KBM-7 (cell line): ENCODE measurements at regions not wholly inside any gene's neighbourhood (a gene's known extent, or its start where the extent isn't known, plus 50 kb on each side); places are given as distances from the start of the nearest gene placed in this dataset.
"Not testable (repeated sequence)": the region's sequence is repeated elsewhere in the genome, so short reads cannot be mapped to it uniquely, and the experiment has no call there.

ENCODE experiments used
- DNase-seq: peaks from one replicate; pipeline ENCODE4 v3.0.0-alpha.2; 2015
- in situ Hi-C: fragments of 300-500 bp; cut with MboI; formaldehyde crosslinking; loops from 2 replicates; pipeline ENCODE4 v1.14.3; 2020; ENCODE audit warnings: low sequenced_read_pairs, low pct_unique_long_range_greater_than_20kb, mixed read lengths

DNA sequence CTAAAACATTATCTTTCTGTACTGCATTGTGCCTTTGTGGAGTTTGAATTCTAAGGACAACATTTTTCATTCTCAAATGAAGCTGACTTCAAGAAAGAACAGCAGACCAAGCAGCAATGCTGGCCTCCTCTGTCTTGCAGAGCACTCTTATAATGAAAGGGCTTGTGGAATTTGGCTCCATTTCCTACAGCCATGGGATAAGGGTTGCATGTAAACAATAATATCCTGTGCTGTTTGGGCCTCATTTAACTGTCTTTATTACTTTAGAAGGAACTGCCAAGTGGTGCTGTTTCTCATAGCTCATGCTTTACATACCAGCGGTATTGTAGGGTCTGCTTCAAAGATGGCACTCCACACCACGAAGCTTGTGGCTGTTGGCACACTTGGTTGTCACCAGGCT, 111.4 kb upstream of the EOLA2 start:
- in situ Hi-C loops: no loop called here
- DNase-seq: no peak

DNA sequence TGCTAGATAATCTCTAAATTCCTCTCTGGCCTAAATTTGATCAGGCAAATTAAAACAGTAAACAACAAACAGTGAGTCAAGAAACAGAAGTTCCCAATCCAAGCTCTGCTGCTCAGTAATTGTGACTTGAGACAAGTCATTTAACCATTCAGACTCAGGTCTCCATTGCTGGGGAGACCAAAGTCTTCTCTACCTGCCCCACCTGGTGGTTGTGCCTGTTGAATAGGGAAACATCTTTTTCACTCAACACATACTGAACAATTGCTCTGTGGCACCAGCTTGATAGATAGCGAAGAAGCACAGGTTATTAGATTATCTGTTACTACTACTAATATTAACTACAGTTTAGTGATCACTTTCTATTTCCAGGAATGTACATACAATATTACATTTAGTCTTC, 112.1 kb upstream of the EOLA2 start:
- in situ Hi-C loops: no loop called here
- DNase-seq: no peak

DNA sequence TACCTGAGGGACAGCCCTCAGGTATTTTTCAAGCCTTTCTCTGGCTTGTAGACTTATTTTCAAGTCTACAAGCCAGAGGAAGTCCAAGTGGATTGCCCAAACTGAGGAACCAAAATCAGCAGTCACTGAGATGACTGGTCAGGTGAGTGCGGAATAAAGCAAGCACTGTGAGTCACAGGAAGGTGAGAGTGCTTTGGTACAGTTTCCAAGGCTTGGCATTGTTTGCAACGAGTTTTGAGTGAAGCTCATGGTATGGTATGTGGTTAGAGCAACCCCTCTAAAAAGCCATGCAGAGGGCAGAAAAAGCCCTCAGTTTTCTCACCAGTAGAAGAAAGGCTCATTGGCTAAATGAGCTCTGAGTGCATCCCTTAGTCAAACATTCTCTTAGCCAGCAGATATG, 112.8 kb upstream of the EOLA2 start:
- DNase-seq: no peak
- in situ Hi-C loops: no loop called here

DNA sequence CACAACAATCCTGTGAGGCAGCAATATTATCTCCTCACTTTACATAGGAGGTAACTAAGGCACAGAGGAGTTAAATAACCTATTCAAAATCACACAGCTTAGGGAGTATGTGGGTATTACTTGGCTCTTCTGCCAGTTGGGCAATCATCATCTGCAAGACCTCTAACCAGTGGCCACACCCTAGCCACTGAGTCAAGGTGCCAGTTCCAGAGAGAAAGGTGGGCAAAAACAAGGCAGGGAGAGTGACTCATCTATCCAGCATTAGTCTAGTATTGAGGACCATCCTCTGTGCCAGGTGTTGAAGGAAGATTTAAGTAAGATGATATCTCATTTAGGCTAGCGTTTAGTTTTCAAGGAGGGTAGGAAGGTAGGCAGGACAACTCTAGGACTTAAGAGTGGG, 113.9 kb upstream of the EOLA2 start:
- in situ Hi-C loops: no loop called here

DNA sequence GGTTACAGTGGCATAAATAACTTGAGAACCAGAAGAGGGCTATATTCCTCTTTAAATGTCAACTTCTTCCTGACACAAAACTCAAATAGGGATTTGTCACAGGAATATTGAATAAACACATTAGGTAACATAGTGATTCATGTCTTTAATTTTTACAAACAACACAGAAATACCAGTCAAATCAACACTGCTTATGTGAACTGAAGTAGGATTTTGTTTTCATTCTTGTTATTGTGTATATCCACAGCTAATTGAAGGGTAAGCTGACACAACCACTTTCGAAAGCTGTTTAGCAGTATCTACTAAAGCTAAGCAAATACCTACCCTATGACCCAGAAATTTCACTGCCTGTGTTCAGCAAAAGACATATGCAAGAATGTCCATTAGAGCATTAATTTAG, 120.4 kb upstream of the EOLA2 start:
- in situ Hi-C loops: no loop called here
- DNase-seq: no peak

More for the DNA sequence above, 113.9 kb upstream of the EOLA2 start:
- DNase-seq: no peak

DNA sequence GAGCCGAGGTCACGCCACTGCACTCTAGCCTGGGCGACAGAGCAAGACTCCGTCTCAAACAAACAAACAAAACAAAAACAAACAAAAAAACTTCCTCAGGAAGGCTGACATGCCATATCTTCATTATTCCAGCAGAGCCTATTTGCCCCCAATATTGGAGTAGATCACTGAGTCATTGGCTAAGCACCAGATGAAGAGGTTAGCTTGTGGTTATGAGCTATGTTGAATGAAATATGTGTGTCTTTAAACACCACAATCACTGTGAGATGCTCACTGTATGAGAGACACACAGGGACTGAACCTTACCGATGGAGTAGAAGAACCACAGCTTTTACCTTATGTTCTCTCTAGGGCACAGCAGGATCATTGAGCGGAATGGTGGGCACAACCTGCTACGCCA, 122.1 kb upstream of the EOLA2 start:
- DNase-seq: no peak

DNA sequence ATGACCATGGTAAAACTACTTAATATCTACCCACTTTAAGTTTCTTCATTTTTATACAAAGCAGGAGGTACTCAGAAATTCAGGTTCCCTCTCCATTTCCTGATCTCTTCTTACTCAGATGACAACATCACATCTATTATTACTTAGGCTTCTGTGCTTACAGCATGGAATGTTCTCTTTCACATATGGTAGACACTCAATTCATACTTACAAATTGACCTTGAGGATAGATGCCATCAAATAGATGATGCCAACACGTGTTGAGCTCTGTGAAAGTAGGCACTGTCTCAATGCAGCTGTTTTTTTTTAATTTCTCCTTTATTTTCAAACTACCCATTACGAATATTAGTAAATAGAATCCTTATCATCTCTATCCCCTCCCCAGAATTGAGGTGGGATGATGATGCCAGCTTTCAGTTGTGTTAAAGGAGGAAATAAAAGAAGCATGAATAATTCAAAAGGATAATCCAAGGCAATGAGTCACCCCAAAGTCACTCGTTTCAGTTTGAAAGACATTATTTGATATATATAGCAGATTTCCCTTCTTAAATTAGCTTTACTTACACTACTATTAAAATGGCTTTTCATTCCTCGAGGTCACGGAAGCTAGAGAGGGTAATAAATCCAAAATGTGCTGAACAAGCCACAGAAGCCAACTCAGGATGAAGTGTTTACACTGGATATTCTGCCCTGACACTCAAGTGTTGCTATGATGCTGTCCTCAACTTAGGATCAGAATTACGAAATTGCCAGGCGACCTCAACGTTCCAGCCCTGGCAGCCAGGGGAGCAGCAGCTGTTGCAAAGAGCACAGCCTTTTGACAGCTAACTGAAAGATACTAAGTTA, 124.2 kb upstream of the EOLA2 start:
- DNase-seq: no peak
- in situ Hi-C loops: no loop called here

More for the DNA sequence above, 122.1 kb upstream of the EOLA2 start:
- in situ Hi-C loops: no loop called here

DNA sequence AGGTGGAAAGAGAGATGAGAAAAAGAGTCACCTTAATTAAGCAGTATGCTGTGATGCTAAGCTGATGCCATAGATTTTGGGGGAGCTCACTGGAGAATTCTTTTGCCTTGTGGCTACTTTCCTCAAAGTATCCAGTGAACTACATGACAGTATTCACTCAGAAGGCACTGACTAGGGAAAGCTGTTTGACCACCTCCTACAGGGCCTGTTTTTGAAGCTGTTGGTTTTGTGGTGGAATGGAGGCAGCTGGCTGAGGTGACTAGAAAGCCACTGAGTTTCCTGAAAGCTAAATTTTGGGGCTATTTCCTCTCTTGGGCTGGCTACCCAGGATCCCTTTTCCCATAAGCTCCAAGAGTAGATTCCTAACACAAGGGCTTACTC, 124.8 kb upstream of the EOLA2 start:
- no peak for DNase-seq
- in situ Hi-C loops: no loop called here

DNA sequence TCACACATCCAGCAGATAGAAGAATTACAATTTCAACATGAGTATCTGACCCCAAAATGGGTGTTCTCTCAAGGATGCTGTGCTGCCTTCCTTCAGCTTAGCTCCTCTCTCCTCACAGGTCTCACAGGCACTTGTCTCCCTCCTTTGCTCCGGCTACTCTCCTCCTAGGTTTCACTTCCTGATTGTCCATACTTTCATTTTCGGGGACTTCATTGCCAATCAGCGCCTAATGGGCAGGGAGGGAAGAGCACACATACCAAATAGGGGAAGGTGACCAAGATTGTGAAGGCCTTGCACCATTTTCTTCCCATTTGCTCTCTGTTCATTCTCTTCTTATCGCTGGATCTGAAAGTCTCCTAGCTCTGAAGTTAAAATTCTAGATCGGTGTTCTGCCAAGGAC, 125.4 kb upstream of the EOLA2 start:
- no peak for DNase-seq
- in situ Hi-C loops: no loop called here

DNA sequence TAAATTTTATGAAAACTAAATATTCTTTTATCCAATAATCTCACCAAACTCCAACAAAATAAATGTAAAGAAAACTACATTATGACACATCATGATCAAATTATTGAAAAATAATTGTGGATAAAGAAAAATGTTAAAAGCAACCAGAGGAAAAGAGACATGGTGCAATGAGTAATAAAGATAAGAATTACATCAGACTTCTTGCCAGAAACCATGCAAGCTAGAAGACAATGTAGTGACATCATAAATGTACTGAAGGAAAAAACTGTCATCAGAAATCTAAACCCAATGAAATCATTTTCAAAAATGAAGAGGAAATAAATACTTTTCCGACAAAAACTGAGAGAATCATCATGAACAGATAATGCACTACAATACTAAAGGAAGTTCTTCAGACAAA, 135.9 kb upstream of the EOLA2 start:
- in situ Hi-C loops: no loop called here
- DNase-seq: no peak

DNA sequence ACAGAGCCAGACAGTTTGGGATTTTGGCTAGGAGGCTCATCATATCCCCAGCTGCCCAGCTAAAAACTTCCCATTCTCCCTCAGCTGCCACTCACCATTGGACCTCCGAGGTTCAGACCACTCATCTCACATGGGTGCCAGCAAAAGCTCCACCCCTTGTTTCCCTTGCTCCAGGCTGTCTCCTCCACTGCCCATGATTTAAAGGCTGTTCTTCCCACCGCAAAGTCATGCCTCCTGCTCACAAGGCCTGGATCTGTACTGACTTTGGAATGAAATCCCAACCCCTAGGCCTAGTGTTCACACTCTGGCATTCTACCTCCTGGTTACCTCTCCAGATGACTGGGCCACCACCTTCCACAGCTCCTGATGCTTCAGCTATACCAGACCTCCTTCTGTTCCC, 142.2 kb upstream of the EOLA2 start:
- in situ Hi-C loops: no loop called here
- DNase-seq: no peak

DNA sequence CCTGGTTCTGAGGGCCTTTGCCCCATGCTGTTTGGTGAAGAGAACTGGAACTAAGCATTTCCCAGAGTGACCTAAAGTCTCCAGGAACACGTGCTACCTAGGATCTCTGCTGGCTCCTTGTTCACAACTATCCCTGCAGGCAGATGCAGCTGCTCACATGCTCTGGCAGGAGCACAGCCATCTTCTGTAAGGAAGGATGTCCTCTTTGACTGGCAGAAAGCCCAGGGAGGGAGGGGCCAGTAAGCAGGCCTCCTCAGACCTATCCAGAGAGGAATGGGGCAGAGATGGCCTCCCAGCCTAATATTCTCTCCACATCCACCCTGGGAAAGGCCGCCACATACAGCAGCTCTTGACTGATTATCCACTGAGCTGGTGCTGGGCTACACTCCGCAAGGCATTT, 142.8 kb upstream of the EOLA2 start:
- in situ Hi-C loops: no loop called here
- DNase-seq: no peak

DNA sequence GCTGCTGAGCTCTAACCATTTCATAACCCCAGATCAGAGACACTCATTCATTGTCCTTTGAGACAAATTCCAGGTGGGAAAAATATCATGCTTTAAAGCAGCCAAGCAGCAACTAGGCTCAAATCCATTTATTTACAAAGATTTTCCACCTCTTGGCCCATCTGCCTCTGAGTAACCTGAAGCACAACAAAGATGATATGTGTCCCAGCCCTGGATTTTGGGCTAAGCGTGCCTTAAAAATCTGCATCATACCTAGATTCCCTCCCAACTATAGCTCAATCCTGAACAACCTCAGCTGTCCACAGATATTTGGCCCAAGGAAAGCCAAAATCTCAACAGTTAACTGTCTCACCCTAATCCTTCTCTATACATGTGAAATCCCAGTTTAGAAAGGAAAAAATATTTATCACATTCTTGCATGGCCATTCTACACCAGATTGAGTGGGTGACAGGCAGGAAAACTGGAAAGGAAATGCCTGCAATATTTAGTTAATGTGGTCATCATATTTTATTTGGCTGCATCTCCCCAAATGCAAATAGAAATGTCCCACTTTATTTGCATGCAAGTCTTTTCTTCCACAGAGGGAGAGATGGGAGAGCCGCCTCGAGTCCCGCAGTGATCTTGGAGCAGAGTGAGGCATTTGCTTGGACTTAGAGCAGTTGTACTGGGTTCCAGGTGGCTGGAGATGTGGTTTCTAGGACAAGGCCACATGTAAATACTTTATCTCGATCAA, 146.4 kb upstream of the EOLA2 start:
- no peak for DNase-seq
- in situ Hi-C loops: no loop called here

DNA sequence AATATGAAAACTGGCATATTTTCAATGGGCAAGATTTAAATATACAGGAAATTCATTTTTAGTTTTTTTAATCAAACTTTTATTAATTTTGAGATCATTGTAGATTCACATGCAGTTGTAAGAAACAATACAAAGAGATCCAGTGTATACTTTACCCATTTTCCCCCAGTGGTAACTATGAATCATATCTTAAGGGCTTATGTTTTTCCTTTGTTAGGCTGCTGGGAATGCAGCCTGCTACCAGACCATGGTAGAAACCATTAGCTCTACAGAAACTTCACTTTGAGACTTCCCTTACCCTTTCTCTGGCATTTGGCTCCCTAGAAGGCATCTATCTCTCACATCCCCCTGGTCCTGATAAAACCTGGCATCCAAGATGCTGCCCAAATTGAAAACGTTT, 147.6 kb upstream of the EOLA2 start:
- no peak for DNase-seq
- in situ Hi-C loops: no loop called here

DNA sequence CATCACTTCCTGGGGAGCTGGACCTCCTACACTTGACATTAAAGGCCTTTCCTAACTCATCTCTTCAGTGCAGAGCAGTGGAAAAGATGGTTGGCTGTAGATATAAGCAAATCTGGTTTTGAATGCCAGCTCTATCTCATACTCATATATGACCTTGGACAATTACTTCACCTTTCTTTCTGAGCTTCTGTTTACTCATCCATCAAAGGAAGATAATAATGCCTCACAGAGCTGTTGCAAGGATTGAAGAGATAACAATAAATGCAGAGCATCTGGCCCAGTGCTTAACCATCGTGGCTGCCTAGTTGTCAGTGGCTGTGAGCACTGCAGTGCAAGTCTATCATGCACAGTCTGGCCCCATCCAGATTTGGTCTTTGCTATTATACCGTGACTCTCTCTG, 148.1 kb upstream of the EOLA2 start:
- in situ Hi-C loops: no loop called here
- no peak for DNase-seq

DNA sequence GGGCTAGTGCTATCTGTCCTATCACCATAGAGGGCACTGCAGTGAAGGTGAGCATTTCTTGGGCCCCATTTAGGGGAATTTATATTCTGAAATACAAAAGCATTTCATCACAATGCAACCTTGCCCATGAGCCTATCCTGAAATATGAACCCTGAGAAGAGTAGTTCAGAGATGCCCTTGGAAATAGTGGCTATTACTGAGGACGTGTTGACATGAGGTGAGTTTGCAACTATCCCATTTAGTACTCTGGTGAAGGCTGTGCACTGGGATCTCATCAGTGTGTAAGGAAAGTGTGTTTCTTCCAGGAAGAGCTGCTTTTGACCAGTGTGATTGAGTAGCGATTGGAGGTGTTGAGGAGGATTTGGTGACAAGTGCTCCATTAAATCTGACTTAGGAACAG, 149.3 kb upstream of the EOLA2 start:
- in situ Hi-C loops: no loop called here

DNA sequence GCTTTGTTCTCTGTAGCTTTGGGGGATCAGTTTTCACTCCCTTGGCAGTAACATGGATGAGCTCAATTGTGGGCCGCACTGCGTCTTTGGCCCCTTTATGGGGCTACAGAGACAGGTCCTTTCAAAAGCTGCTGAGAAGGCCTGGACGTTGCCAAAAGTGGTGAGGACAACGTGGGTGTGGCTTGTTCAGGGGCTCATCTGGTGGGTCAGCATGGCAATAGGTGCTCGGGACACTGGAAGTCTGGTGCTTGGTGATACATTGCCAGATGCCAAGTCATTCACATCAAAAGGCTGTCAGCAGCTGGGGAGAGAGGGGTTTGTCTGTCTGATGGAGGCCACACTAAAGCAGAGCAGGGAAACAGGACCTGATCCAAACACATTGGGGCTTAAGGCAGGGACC, 149.8 kb upstream of the EOLA2 start:
- DNase-seq: no peak
- in situ Hi-C loops: no loop called here

More for the DNA sequence above, 149.3 kb upstream of the EOLA2 start:
- DNase-seq: no peak

DNA sequence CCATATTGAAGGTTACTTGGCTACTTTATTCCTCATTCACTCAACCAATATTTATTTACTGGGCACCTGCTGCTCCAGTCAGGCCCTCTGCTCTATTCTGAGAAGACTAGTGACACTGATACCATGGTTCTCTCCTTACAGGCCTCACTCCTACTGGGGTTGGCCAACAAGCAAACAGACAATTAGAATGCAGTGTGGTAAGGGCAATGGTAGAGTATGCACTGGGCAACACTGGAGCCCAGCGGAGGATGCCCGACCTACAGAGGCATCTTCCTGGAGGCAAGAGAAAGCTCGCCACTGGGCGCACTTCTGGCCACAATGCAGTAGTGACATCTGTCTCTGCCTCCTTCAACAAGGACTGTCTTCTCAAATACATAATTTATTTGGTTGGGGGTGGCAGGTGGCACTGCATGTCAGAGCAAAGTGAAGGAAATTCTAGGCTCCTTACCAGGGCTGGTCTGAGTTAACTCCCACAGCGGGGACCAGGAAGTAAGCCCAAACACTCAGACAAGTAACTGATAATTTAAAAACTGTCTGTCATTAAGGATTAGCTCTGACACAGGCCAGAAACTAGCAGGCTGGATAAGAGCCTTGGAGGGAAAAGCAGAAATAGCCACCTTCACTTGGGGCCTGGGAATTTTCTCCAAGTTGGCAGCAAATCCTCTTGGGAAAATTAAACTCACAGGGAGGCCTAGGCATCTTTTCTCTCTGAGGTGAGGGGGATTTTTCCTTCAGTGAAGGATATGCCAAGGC, 150.7 kb upstream of the EOLA2 start:
- in situ Hi-C loops: no loop called here
- no peak for DNase-seq

DNA sequence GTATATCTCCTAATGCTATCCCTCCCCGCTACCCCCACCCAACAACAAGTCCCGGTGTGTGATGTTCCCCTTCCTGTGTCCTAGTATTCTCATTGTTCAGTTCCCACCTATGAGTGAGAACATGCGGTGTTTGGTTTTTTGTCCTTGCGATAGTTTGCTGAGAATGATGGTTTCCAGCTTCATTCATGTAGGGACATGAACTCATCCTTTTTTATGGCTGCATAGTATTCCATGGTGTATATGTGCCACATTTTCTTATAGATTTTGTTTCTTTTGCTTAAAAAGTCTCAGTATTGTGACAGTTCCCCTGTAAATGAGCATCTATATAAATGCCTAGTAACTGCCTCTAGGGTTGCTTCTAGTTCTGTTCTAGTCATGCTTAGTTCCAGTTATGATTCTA, 153.0 kb upstream of the EOLA2 start:
- in situ Hi-C loops, DNase-seq: not testable (repeated sequence)

DNA sequence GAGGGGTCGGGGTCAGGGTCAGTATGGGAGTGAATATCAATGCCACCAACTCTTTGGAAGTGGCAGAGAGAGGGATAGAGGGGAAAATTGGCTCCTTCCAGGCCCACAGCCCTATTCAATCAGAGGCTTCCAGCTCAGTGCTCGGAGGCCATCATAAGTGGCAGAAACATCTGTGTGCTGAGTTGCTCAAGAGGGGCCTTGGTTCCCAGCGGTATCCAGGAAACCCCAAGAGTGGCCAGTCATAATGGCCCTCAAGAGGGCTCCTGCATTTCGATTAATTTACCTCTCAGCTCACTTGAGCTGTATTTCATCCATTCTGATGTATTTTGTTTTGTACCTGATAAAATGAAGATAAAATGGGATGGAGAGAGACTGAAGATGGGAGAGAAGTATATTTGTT, 154.3 kb upstream of the EOLA2 start:
- in situ Hi-C loops: no loop called here
- no peak for DNase-seq
